ENCODE measurements at regions not wholly inside any gene's neighbourhood (a gene's known extent, or its start where the extent isn't known, plus 50 kb on each side); places are given as distances from the start of the nearest gene placed in this dataset.

- Histone ChIP-seq H3K4me3 (replicated peaks; ENCODE audit: low read depth, low read length) (no peak overlapping the region), H3K36me3 (ENCODE audit: control insufficient read depth, insufficient read depth, low read length) (no peaks in the 10 kb centered on the region), H3K27me3 (replicated peaks; ENCODE audit: control insufficient read depth, insufficient read depth, low read length) (no peaks in the 10 kb centered on the region)
- DNase-seq (ENCODE audit: extremely low read depth, insufficient read length) = no peak
- TF ChIP-seq CTCF (IDR thresholded peaks at IDR 0.05; ENCODE audit: insufficient read depth, low read length, poor library complexity, severe bottlenecking) = no peak
These were observed 991.2 kb downstream of the FLRT2 start for GRCh38 chr14:86521031-86521730.

GRCh38 chr14:86518298-86518697, 988.4 kb downstream of the FLRT2 start:
- DNase-seq (ENCODE audit: extremely low read depth, insufficient read length) = no peak
- Histone ChIP-seq H3K36me3 (ENCODE audit: control insufficient read depth, insufficient read depth, low read length) (no peaks in the 10 kb centered on the region), H3K4me3 (replicated peaks; ENCODE audit: low read depth, low read length) (no peak overlapping the region), H3K27me3 (replicated peaks; ENCODE audit: control insufficient read depth, insufficient read depth, low read length) (no peaks in the 10 kb centered on the region)
- no peak for TF ChIP-seq CTCF (IDR thresholded peaks at IDR 0.05; ENCODE audit: insufficient read depth, low read length, poor library complexity, severe bottlenecking)

GRCh38 chr14:86515195-86515594, 985.3 kb downstream of the FLRT2 start:
- no peak for TF ChIP-seq CTCF (IDR thresholded peaks at IDR 0.05; ENCODE audit: insufficient read depth, low read length, poor library complexity, severe bottlenecking)
- no peaks in the 10 kb centered on the region for H3K27me3 ChIP-seq (replicated peaks; ENCODE audit: control insufficient read depth, insufficient read depth, low read length)
- DNase-seq (ENCODE audit: extremely low read depth, insufficient read length) = no peak
- H3K4me3 ChIP-seq (replicated peaks; ENCODE audit: low read depth, low read length) = no peak overlapping the region
- H3K36me3 ChIP-seq (ENCODE audit: control insufficient read depth, insufficient read depth, low read length) = no peaks in the 10 kb centered on the region

GRCh38 chr14:86513564-86513963, 983.6 kb downstream of the FLRT2 start:
- DNase-seq (ENCODE audit: extremely low read depth, insufficient read length) = no peak
- no peak for TF ChIP-seq CTCF (IDR thresholded peaks at IDR 0.05; ENCODE audit: insufficient read depth, low read length, poor library complexity, severe bottlenecking)
- Histone ChIP-seq H3K36me3 (ENCODE audit: control insufficient read depth, insufficient read depth, low read length) (no peaks in the 10 kb centered on the region), H3K27me3 (replicated peaks; ENCODE audit: control insufficient read depth, insufficient read depth, low read length) (no peaks in the 10 kb centered on the region), H3K4me3 (replicated peaks; ENCODE audit: low read depth, low read length) (no peak overlapping the region)

DNA sequence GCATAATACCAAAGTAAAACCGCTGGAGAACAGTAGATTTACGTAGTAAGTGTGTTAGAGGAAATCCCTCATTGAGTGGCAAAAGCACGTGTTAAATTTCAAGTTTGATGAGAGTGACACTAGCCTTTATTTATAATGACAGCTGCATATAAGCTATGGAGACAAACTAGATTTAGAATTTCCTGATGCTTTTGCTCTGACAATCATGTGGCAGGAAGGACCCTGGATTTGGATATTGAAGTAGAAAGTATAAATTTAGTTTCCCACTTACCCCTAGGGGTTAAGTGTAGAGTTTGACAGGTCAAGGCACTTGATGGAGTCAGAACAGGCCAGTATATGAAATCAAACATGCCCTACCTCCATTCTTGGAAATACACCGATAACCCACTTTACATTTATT, 983.1 kb downstream of the FLRT2 start:
- no peak for TF ChIP-seq CTCF (IDR thresholded peaks at IDR 0.05; ENCODE audit: insufficient read depth, low read length, poor library complexity, severe bottlenecking)
- H3K36me3 ChIP-seq (ENCODE audit: control insufficient read depth, insufficient read depth, low read length) = no peaks in the 10 kb centered on the region
- DNase-seq (ENCODE audit: extremely low read depth, insufficient read length) = no peak
- no peaks in the 10 kb centered on the region for H3K27me3 ChIP-seq (replicated peaks; ENCODE audit: control insufficient read depth, insufficient read depth, low read length)
- H3K4me3 ChIP-seq (replicated peaks; ENCODE audit: low read depth, low read length) = no peak overlapping the region

DNA sequence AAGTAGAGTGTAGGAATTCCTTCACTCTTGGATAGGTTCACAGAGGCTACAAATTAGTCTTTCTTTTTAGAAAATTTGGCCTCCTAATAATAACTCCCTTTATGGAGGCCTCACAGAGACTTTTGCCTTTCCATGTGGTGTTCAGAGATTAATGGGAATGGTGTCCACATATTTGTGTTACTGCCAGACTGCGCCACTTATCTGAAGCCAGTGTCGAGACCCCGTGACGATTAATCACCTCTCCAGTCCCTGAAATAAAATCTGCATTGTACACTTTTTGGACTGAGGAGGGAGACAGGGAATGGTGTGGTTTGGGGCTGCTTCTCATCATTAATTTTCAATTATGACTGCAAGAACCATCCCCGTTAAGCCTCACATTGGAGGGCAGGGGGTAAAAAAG, 980.5 kb downstream of the FLRT2 start:
- no peak for DNase-seq (ENCODE audit: extremely low read depth, insufficient read length)
- Histone ChIP-seq H3K4me3 (replicated peaks; ENCODE audit: low read depth, low read length) (no peak overlapping the region), H3K27me3 (replicated peaks; ENCODE audit: control insufficient read depth, insufficient read depth, low read length) (no peaks in the 10 kb centered on the region), H3K36me3 (ENCODE audit: control insufficient read depth, insufficient read depth, low read length) (no peaks in the 10 kb centered on the region)
- TF ChIP-seq CTCF (IDR thresholded peaks at IDR 0.05; ENCODE audit: insufficient read depth, low read length, poor library complexity, severe bottlenecking) = no peak
